ENCODE measurements at regions not wholly inside any gene's neighbourhood (a gene's known extent, or its start where the extent isn't known, plus 50 kb on each side); places are given as distances from the start of the nearest gene placed in this dataset.

DNA sequence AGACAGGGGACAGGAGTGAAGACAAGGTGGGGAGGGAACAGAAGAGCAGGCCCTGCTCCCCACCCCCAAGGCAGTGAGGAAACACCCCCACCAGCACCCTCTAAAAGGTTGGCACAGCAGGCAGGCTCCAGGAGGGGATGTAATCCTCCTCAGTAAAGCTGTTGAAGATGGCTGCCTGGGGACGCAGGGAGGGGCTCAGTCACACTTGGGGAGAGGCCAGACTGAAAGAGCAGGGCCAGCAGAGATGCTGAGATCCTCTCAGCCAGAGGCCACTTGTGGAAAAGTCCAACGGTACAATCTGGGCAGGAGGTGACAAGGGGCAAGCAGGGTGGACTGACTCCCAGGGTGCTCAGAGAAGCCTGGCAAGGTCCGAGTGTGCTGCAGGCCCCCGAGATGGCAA is 154.8 kb upstream of the ID2 start:
- DNase-seq (no peak), ATAC-seq (no peak)

- ATAC-seq, result no peak
- DNase-seq, result no peak
These were observed 154.2 kb upstream of the ID2 start for GRCh38 chr2:8527676-8528075.

GRCh38 chr2:8528863-8529262 is 153.0 kb upstream of the ID2 start:
- ATAC-seq (no peak), DNase-seq (no peak)

GRCh38 chr2:8529706-8530277 is 152.1 kb upstream of the ID2 start:
- no peak for DNase-seq
- no peak for ATAC-seq

DNA sequence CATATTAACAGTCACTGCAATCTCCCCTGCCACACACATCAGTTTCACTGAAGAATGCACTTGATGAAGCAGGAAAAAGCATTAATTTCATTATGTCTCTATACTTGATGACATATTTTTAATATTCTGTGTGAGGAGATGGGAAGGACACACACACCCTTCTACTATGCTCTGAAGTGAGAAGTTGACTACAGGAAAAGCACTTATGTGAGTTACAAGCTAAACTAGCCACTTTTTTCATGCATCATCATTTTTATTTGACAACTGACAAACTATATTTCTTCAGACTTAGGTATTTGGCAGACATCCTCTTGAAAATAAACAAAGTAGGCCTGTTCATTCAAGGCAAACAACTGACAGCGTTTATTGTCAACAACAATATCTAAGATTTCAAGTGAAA is 150.4 kb upstream of the ID2 start:
- ATAC-seq (no peak), DNase-seq (no peak)

- ATAC-seq (no peak), DNase-seq (no peak)
These were observed 149.4 kb upstream of the ID2 start for GRCh38 chr2:8532438-8532837.

GRCh38 chr2:8533923-8534322 is 147.9 kb upstream of the ID2 start:
- ATAC-seq (no peak), DNase-seq (no peak)

DNA sequence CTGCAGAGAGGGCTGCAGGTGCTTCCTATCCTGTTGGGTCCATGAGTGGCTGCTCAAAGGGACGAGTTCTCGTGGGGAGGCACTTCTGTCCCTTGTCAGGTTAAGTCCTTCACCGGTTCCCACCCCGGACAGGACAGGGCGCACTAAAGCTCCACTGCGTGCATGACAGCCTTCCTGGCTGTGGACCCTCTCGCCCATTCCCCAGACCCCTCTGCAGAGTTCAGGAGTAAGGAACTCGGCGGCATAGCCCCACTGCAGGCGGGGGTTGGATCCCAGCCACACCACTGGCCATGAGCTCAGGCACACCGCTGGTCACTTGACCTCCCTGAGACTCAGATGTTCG is 147.5 kb upstream of the ID2 start:
- ATAC-seq, result no peak

GRCh38 chr2:8534729-8535468 is 147.0 kb upstream of the ID2 start:
- no peak for ATAC-seq
- no peak for DNase-seq

More for the DNA sequence above, 147.5 kb upstream of the ID2 start:
- DNase-seq, result no peak

GRCh38 chr2:8535469-8535795 is 146.4 kb upstream of the ID2 start:
- ATAC-seq (no peak), DNase-seq (no peak)

DNA sequence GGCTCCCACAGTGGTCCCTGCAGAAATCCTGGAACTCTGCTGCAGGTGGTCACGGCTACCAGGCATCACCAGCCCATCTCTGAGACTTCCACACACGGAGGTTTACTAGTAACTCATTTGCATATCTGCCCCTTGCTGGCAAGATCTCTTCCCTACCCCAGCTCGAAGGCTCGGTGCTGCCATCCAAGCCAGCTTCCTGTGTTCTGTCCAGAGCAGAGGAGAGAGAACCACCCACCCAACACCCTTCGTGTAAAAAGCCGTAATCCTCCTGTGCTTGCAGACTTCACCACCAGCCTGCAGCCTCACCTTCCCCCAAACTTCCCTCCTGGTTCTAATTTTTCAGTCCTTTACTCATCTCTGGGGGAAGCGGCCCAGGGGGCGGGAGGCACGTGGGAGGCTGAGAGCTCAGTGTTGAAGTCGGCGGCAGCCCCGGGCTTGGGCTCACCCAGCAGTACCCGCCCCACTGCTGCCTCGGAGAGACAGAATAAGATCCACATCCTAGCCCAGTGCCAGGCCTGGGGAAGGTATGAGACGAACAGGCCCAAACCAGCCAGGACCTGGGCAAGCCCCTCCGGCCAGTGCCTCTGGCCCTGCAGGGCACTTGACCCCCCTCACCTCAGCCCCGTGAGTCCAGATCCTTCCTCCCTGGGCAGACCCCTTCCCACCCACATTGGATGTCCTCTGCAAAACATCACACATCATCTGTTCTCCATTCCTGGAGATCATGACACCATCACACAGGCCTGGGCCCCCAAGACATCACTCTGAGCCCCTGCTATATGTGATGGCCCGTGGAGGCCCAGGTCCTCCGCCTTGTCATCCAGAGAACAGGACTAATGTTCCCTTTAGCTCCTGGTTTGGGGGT is 145.8 kb upstream of the ID2 start:
- DNase-seq (no peak), ATAC-seq (peak; percentile 30)

DNA sequence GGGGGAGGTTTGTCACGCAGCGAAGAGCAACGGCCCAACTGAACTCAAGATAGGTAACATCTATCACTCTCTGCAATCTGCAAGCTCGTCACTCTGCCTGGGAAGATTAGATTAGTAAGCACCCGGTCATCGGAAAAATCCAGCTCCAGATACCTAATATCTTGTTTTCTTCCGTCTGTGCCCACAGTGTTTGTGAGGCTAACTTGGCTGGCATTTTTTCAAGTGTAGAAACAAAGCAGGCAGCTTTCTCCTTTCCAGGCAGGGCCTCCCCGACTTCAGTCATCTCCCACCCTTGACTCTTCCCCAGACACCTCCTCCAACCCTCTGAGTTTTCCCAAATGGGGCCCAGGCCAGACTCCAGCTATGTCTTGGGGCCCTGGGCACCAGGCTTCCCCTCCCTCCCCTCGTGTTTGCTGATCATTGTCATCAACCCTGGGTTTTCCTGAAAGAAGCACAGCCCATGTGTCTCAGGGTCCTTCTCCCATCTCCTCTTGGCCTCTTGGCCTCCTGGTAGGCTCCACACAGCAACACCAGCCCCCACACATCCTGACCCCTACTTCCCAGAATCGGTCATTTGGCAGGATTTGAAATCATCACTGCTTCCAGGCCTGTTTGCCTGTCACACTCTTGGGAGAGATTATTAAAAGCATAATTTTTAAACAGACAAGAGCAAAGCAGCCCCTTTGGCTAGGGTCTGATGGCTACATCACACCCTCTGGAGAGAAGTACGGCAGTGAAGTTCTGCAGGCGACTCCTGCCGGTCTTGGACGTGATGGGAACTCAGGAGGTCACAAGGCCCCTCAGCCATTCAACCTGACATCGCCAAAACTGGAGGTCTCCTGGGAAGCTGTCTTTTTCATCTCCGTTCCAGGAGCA is 144.9 kb upstream of the ID2 start:
- DNase-seq (no peak), ATAC-seq (no peak)

DNA sequence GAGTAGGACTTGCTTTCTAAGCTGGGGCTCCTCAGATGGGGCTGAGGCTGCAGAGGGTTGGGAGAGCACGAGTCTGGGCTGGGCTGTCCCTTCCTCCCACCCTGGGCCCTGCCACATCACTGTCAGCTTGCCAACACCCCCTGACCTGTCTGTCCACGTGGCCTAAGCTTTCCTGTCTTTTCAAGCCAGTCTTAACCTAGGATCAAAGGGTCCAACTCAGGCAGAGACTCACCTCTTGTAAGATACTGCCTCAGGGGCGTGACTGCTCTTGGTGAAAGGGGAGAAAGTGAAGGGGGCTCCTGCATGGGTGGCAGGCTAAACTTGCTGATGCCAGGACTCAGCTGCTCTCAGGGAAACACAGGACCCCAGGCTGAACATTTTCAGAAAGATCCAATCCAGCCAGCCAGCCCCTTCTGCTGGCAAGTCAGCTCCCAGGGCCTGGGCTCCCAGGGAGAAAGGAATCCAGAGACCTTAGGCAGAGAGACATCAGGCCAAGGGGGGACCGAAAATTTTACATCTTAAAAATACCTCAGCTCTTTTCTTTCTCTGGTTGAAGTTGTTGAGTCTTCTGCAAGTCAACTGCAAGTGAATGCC is 144.2 kb upstream of the ID2 start:
- ATAC-seq (no peak), DNase-seq (no peak)

- no peak for DNase-seq
- ATAC-seq, result no peak
These were observed 143.3 kb upstream of the ID2 start for GRCh38 chr2:8538531-8538930.

GRCh38 chr2:8538931-8539621 is 142.8 kb upstream of the ID2 start:
- ATAC-seq (no peak), DNase-seq (no peak)

GRCh38 chr2:8539743-8540551 is 141.9 kb upstream of the ID2 start:
- DNase-seq (no peak), ATAC-seq (no peak)

DNA sequence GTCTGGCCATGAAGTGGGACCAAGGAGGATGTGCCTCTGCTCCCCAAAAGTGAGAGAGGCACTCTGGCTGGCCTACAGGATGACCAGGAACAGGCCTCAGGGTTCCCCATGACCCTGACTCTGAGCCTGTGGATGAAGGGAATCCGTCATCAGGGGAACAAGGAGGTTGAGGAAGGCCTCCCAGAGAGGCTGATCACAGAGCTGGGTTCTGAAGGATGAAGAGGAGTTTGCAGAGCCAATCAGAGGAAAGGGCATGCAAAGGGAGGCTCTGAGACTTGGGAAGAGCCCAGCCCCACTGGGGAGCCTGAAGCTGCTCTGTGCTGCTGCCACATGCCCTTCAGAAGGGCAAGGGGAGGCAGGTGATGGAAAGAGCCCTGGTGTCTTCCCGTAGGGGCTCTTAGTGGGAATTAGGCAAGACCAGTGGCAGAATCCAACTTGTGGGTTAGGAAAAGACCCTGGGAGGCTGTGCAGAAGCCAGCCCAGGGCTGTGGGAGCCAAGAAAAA is 141.3 kb upstream of the ID2 start:
- DNase-seq, result no peak

GRCh38 chr2:8541223-8541622 is 140.6 kb upstream of the ID2 start:
- ATAC-seq, result no peak
- no peak for DNase-seq

More for the DNA sequence above, 141.3 kb upstream of the ID2 start:
- ATAC-seq, result no peak

DNA sequence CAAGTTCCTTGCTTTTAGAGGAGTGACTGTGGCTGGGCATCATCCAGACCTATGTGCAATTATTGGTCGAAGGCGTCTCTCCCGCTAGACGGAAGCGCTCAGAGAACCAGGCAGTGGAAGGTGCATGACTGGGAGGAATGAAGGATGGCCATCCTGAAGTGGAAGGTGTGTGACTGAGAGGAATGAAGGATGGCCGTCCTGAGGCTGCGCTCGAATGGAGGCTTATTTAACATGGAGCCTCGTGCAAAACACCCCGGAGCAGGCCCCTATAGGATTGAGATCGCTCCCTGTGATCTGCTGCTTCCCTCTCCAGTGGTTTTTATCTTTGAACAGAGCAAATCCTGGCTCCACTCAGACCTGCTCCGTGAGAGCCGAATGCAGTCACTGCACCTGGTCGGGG is 140.2 kb upstream of the ID2 start:
- no peak for DNase-seq
- ATAC-seq, result no peak

GRCh38 chr2:8542381-8543059 is 139.3 kb upstream of the ID2 start:
- DNase-seq (no peak), ATAC-seq (no peak)
